Endothelial cell of umbilical vein (primary cell): ENCODE measurements at regions not wholly inside any gene's neighbourhood (a gene's known extent, or its start where the extent isn't known, plus 50 kb on each side); places are given as distances from the start of the nearest gene placed in this dataset.

ENCODE experiments used
- CTCF ChIP-seq, 2 donors: IDR thresholded peaks; 1 replicate in 1 of 2; 2 replicates in 1 of 2; pipeline ENCODE4 v1.5.1; 2011; ENCODE audit warnings: low read length in 2 of 2, mild to moderate bottlenecking in 2 of 2, moderate library complexity in 2 of 2, control low read depth in 1 of 2, inconsistent platforms in 1 of 2, low read depth in 1 of 2; ENCODE audit not compliant: insufficient read depth in 1 of 2; ENCODE audit errors: extremely low read depth in 1 of 2
- EZH2 ChIP-seq: IDR thresholded peaks from 2 replicates; pipeline ENCODE4 v1.6.1; 2012; ENCODE audit warnings: borderline replicate concordance, low read depth, mild to moderate bottlenecking, moderate library complexity, low read length, inconsistent platforms; ENCODE audit not compliant: severe bottlenecking
- JUN ChIP-seq: IDR thresholded peaks from 2 replicates; pipeline ENCODE4 v1.6.1; 2011; ENCODE audit warnings: borderline replicate concordance, low read depth; ENCODE audit not compliant: insufficient read length, insufficient read depth
- POLR2A ChIP-seq: IDR thresholded peaks from 2 replicates; pipeline ENCODE4 v1.6.1; 2012; ENCODE audit warnings: low read depth, mild to moderate bottlenecking, control low read depth, low read length

GRCh38 chr18:75735291-75735690 is 307.8 kb upstream of the SMIM21 start:
- no peak for TF ChIP-seq EZH2
- TF ChIP-seq CTCF (IDR thresholded peaks at IDR 0.05; ENCODE audit: extremely low read depth in 1 of 2, insufficient read depth in 1 of 2, low read depth in 1 of 2, low read length in 2 of 2) = no peak
- TF ChIP-seq POLR2A = no peak
- TF ChIP-seq JUN = no peak
